Left ventricle myocardium inferior (tissue), 1 donor: ENCODE measurements at regions not wholly inside any gene's neighbourhood (a gene's known extent, or its start where the extent isn't known, plus 50 kb on each side); places are given as distances from the start of the nearest gene placed in this dataset.

Source experiments
- DNase-seq: peaks from one replicate; pipeline ENCODE4 v3.0.0-alpha.2; 2020
- H3K27ac ChIP-seq: fragments of 200-600 bp; replicated peaks from 2 replicates; pipeline ENCODE4 v1.8.0; 2021
- H3K27me3 ChIP-seq: fragments of 200-600 bp; 2 replicates; pipeline ENCODE4 v1.8.0; 2021; ENCODE audit warnings: low read depth
- H3K36me3 ChIP-seq: fragments of 200-600 bp; 2 replicates; pipeline ENCODE4 v1.8.0; 2021
- H3K4me1 ChIP-seq: fragments of 200-600 bp; 2 replicates; pipeline ENCODE4 v1.8.0; 2021
- H3K4me3 ChIP-seq: fragments of 200-600 bp; 2 replicates; pipeline ENCODE4 v1.8.0; 2021; ENCODE audit warnings: mild to moderate bottlenecking, moderate library complexity
- H3K9me3 ChIP-seq: fragments of 200-600 bp; replicated peaks from 2 replicates; pipeline ENCODE4 v1.8.0; 2021
- intact Hi-C: fragments of 100-400 bp; cut with micrococcal nuclease; formaldehyde crosslinking; loops from one replicate; pipeline ENCODE4 v1.11.0; 2022
- TF ChIP-seq, protein P1 (sequence below): fragments of 200-600 bp; IDR thresholded peaks from 2 replicates; pipeline ENCODE4 v1.8.0; 2021; ENCODE audit warnings: antibody characterized with exemption, mild to moderate bottlenecking, borderline replicate concordance
- donor health status: DM: no; HTN: yes; CAD: no; lungs with severe emphysema.

DNA sequence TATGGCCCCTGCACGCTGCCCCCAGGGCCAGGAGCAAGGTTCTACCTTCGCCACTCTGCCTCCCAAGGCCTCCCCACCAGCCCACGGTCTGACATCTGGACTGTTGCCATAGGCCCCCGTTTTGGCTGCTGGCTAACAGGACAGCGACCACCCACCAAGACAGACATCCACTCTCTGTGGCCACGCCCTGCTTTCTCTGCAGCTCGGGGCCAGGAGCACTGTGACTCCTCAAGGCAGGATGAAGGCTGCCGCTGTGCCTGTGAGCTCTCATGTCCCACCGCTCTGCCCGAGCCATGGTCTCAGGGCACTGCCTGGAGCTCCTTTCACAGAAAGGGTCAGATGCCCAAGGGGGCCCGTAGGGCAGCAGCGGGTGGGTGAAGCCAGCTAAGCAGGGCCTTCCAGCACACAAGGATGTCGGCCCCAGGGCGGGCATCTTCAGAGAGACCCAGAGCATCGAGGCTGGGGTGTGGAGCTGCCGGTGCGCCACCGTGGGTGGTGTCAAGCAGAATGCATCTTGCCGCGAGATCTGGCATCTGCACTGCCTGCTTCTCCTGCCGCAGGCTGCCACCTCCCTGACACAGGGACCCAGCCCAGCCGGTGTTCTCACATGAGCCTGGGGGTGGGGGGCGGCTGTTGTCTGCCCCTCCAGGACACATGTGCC is 92.2 kb upstream of the ADAMTS2 start:
- intact Hi-C loops: no loop called here

DNA sequence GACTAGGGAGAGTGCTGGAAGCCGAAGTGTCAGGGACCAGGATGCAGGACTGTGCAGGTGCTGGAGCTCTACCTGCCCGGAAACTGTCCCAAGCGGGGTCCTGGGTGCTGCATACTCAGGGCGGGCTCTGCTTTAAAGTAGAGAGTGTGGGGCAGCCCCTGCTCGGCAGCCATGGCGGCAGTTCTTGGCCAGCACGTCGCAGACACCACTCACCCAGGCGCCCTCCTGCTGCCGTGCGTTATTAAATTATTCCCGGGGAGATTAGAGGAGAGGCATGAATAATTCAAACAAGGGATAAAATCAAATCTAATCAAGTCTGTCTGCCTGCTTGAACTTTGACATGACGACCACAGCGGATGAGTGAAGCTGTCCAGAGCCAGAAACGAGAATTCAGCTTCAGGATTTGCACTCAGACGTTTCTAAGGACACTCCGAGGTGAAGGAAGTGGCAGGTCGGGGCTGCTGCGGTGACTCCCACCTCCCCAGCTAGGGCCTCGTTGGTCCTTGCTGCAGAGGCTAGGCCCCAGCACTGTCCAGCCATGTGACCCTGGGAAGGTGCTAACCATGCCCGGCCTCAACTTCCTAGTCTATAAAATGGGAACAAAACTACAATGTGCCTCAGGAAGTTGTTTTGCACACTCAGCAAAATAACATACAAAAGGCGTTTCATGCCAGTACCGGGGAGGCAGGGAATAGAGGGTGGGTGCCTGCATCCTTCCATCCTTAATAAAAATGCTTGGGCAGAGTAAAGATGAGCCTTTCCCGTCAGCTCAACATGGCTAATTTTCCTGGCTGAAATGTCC is 91.3 kb upstream of the ADAMTS2 start:
- no peak overlapping the region for H3K4me3 ChIP-seq
- H3K36me3 ChIP-seq: no peaks in the 10 kb centered on the region
- intact Hi-C loops: no loop called here
- DNase-seq: no peak
- TF ChIP-seq, protein P1, sequence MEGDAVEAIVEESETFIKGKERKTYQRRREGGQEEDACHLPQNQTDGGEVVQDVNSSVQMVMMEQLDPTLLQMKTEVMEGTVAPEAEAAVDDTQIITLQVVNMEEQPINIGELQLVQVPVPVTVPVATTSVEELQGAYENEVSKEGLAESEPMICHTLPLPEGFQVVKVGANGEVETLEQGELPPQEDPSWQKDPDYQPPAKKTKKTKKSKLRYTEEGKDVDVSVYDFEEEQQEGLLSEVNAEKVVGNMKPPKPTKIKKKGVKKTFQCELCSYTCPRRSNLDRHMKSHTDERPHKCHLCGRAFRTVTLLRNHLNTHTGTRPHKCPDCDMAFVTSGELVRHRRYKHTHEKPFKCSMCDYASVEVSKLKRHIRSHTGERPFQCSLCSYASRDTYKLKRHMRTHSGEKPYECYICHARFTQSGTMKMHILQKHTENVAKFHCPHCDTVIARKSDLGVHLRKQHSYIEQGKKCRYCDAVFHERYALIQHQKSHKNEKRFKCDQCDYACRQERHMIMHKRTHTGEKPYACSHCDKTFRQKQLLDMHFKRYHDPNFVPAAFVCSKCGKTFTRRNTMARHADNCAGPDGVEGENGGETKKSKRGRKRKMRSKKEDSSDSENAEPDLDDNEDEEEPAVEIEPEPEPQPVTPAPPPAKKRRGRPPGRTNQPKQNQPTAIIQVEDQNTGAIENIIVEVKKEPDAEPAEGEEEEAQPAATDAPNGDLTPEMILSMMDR: no peak
- peaks cover 14% of the 10 kb centered on the region for H3K9me3 ChIP-seq
- H3K27ac ChIP-seq: no peak overlapping the region
- H3K27me3 ChIP-seq: peaks cover 54% of the 10 kb centered on the region
- H3K4me1 ChIP-seq: no peaks in the 10 kb centered on the region

More for the DNA sequence above, 92.2 kb upstream of the ADAMTS2 start:
- peaks cover 11% of the 10 kb centered on the region for H3K9me3 ChIP-seq
- no peak overlapping the region for H3K27ac ChIP-seq
- H3K4me3 ChIP-seq: no peak overlapping the region
- H3K36me3 ChIP-seq: no peaks in the 10 kb centered on the region
- no peaks in the 10 kb centered on the region for H3K4me1 ChIP-seq
- DNase-seq: no peak
- TF ChIP-seq, protein P1: no peak
- peaks cover 54% of the 10 kb centered on the region for H3K27me3 ChIP-seq

DNA sequence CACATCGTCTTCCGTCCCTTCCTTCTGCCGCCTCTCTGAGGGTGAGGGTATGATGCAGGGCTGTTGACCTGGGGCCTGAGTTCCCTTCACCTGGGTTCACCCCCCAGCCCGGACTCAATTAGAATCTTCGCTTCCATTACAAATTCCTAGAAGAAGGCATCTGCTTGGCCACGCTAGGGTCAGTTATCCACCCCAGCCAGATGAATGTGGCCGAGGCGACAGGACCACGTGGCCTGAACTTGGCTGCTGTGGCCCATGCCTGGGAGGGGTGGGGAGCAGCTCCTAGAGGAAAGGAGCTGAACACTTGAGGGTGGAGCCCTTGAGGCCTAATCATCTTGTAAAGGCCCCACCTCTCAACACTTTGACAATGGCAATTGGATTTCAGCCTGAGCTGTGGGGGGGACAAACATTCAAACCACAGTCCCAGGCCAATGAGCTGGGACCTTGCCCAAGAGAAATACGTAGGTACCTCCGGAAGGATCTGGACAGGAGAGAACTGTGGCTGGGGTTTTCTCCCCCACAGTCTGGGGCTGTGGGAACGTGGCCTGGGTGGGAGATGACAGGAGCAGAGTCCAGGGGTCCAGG is 90.6 kb upstream of the ADAMTS2 start:
- TF ChIP-seq, protein P1: no peak
- H3K27me3 ChIP-seq: peaks cover 53% of the 10 kb centered on the region
- H3K4me1 ChIP-seq: no peaks in the 10 kb centered on the region
- no peak overlapping the region for H3K27ac ChIP-seq
- H3K36me3 ChIP-seq: no peaks in the 10 kb centered on the region
- DNase-seq: no peak
- peaks cover 19% of the 10 kb centered on the region for H3K9me3 ChIP-seq
- intact Hi-C loops: no loop called here
- H3K4me3 ChIP-seq: no peak overlapping the region

DNA sequence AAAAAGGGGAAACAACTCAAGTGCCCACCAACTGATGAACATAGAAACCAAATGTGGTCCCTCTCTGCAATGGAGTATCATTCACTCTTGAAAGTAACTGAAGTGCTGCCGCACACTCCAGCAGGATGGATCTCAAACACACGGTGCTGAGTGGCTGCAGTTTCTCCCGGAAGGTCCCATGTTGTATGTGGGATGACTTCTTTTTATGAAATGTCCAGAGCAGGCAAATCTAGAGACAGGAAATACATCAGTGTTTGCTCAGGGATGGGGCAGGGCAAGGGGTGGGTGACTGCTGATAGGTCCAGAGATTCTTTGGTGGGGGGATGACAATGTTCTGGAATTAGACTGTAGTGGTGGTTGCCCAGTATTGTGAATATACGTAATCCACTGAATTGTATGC is 89.9 kb upstream of the ADAMTS2 start:
- intact Hi-C loops: no loop called here
- Histone ChIP-seq H3K4me3 (no peak overlapping the region), H3K9me3 (peaks cover 19% of the 10 kb centered on the region), H3K27me3 (peaks cover 47% of the 10 kb centered on the region), H3K27ac (no peak overlapping the region), H3K36me3 (no peaks in the 10 kb centered on the region), H3K4me1 (no peaks in the 10 kb centered on the region)
- TF ChIP-seq, protein P1: no peak
- DNase-seq: no peak

DNA sequence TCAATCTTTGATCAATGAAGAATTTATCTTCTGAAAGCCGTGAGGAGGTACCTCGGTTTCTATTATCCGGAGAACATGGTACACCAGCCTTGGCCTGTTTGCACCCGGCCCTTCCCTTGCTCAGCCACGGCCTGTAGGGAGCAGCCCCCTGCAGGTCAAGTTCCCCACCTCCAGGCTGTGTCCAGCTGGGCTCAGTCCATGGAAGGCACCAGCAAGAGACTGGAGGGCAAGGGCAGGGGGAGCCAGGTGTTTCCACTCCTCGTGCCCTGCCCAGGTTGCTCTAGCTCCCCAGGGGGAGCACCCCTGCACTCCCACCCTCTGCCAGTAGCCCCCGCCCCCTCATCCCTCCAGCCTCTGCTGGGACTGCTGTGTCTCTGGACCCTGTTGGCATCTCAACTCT is 87.3 kb upstream of the ADAMTS2 start:
- TF ChIP-seq, protein P1: no peak
- intact Hi-C loops: no loop called here
- peaks cover 19% of the 10 kb centered on the region for H3K9me3 ChIP-seq
- no peaks in the 10 kb centered on the region for H3K36me3 ChIP-seq
- H3K4me1 ChIP-seq: no peaks in the 10 kb centered on the region
- H3K4me3 ChIP-seq: no peak overlapping the region
- peaks cover 34% of the 10 kb centered on the region for H3K27me3 ChIP-seq
- H3K27ac ChIP-seq: no peak overlapping the region
- peak; percentile 12 for DNase-seq
